Activated effector memory CD4-positive, alpha-beta T cell treated with anti-CD3 and anti-CD28 coated beads, Interleukin-2, amount 50 U/mL, for 16 hours (primary cell): ENCODE measurements at regions not wholly inside any gene's neighbourhood (a gene's known extent, or its start where the extent isn't known, plus 50 kb on each side); places are given as distances from the start of the nearest gene placed in this dataset.
"Not testable (repeated sequence)": the region's sequence is repeated elsewhere in the genome, so short reads cannot be mapped to it uniquely, and the experiment has no call there.

Experiments
- DNase-seq: peaks from one replicate; pipeline ENCODE4 v3.0.0-alpha.2; 2020

DNA sequence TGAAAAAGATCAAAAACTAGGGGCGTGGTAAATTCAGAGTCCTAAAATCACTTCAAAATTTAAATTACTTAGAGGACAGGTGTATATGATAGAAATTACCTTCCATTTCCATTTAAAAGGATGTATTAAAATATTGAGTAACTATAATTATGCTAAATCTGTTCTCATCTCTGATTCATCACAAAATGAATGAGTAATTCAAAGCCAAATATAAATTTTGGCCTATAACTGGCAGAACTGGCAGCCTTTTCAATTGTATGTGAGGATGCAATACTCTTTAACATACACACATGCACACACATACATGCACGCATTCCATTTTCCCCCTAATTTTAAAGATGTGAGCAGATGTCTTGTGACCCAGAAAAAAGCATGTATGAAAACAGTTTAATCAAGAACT is 194.6 kb downstream of the EPM2A start:
- no peak for DNase-seq

DNA sequence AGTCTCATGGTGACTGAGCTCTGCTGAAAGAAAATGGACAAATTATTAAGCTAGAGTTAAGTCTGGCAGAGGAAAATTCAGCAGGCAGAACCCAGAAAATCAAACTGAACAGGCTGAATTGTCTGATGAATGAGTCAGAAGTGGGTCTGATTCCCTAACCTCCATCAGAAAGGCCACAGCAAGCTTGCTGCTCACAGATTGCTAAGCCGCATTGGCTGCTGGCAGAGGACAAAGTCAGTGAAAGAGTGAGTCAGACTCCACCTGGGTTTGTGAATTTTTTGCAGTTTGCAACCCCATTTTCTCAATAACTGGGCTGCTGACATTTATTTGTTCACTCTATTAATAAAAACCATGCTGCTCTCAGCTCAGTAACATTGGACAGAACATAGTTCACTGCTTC is 191.3 kb downstream of the EPM2A start:
- no peak for DNase-seq

- DNase-seq = no peak
Observed at GRCh38 chr6:145544514-145544913, 190.8 kb downstream of the EPM2A start.

DNA sequence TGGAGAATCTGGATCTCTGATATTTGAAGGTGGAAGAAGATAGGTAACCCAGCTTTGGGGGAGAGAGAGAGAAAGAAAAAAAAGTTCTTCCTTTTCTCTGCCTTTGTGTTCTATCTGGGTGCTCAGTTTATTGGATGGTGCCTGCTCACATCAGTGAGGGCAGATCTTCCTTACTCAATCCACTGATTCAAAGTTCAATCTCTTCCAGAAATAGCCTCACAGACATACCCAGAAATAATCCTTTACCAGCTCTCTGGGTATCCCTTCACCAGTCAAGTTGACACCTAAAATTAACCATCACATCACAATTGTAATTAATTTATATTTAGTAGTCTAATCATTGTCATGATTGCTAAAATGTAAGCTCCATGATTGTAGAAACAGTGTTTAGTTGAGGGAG is 189.1 kb downstream of the EPM2A start:
- no peak for DNase-seq

DNA sequence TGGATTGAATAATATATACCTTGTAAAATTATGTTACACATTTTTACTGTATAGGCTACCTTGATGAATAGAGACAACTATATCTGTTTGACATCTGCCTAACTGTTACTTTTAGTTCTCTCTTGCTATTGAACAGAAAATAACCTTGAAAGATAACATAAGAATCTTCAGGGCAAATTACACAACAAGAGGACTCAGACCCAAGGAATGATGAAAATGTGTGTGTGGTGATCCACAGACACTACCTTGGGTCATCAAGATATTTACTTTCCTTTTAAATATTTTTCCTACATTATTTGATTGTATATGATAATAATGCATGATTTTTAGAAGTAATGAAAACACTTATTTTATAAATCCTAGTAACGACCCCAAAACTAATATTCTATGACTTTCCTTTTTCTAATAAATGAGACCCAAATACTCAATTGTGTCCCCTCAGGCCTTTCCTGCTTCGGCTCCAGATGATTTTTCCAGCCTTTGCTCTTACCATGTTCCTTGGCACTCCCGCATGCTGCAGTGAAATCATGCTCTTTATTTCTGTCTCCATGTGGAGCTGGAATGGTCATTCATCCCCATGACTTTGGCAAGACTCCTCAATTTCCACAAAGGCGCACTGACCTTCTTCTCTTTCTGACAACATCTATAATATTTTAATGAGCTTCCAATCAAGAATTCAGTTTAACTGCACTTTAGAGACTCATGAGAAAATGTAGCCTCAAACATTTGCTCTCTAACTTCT is 187.6 kb downstream of the EPM2A start:
- no peak for DNase-seq

DNA sequence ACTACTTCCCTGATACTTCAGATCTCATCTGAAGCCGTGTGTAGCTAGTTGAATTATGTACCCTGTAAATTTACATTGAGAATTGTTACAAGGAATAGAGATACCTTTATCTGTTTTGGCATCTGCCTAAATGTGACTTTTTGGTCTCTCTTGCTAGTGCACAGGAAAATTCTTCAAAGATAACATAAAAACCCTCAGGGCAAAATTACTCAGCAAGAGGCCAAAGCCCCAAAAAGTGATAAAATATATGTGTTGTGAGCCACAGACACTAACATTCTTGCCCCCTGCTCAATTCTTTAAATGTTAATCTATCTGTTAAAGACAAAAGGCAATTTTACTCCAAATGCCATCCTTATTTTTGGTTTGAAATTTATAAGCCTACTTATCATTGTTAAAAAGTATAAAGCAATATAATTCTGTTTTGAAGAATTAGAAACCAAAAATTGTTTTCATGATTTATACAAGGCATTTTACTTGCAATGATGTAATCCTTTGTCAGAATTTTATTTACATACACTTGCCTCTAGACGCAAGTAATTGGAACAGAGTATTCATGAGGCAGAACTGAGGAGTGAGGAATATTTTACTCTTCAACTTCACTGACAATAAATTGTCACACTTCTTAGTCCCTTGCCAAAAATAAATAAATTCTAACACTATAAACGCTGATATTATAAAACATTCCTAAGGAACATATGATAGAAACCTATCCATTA is 186.2 kb downstream of the EPM2A start:
- no peak for DNase-seq

DNA sequence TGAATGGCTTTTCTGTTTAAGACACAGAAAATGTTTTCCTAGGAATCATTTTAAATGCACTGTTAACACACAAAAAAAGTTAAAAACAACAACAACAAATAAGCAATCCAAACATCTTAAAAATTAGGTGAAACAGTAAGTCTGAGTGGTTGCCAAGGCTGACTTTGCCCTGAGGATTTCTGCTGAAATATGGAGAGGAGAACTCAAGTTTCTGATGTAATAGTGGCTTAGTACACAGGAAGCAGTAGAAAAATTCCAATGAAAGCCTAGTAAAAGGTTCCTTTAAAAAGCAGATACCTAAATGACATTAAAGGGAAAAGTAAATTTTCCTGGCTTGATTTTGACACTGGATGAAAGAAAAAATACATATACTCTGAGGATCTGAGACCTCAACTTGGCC is 184.2 kb downstream of the EPM2A start:
- no peak for DNase-seq

- DNase-seq = no peak
Observed at GRCh38 chr6:145555084-145555483, 180.2 kb downstream of the EPM2A start.

GRCh38 chr6:145557474-145557873 is 177.8 kb downstream of the EPM2A start:
- no peak for DNase-seq

DNA sequence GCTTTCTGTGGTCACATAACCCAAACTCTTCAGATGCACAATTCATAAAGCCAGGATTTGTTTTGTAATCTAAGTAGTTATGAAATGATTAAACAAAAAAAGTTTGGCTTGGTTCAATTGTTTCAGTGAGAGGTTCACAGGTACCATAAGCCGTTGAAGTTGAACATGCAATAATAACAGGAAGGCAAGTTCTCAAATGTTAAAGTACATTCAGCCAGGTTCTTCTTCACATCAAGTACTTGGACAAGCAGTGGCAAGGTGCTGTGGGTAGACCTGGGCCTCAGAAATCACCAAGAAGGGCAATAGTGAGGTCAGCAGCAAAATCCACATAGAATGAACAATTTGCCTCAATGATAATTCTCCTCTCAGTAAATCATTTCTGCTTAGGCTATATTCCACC is 175.5 kb downstream of the EPM2A start:
- no peak for DNase-seq

GRCh38 chr6:145561095-145562072 is 173.9 kb downstream of the EPM2A start:
- DNase-seq = no peak

GRCh38 chr6:145562771-145563615 is 172.3 kb downstream of the EPM2A start:
- no peak for DNase-seq

DNA sequence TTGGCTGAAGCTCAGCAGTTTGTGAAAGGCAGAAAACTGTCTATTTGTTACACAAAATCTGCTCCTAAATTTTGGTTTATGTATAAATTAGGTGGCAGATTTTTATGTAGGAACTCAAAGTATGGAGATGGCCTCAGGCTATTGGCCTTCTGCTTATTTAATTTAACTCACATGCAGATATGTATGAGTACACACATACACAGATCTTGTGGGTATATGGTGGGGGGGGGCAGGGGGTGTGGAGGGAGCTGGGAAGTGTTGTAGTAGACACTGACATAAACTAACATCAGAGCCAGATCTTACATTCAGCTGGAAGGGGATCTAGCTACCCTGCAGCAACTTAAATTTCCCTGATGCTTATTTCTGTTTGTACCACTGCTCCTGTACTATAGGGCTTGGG is 170.8 kb downstream of the EPM2A start:
- DNase-seq = no peak

DNA sequence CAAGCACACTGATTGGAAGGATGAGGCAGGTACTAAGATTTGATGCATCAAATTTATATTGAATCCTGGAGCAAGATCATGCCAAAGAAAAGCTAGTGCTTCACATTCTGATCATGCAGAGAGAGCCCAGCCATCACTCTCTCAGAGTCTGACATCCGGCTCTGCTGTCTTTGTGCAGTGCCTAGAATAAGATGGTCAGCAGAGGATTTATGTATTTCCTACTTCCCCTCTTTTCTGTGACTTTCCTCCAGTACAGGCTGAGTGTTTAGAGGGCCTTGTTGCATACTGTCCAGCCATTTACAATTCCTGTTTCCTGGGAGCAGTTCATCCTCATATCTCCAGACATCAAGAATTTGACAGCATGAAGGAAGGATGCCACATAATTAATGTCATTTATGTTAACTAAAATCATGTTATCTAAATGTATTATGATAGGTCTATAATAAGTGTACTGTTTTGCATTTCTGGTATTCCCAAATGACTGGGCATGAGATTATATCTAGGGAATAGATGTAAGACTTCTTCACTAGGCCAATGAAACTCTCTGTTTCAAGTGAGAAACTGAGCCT is 167.6 kb downstream of the EPM2A start:
- DNase-seq = no peak

- no peak for DNase-seq
Observed at GRCh38 chr6:145569140-145569539, 166.2 kb downstream of the EPM2A start.

DNA sequence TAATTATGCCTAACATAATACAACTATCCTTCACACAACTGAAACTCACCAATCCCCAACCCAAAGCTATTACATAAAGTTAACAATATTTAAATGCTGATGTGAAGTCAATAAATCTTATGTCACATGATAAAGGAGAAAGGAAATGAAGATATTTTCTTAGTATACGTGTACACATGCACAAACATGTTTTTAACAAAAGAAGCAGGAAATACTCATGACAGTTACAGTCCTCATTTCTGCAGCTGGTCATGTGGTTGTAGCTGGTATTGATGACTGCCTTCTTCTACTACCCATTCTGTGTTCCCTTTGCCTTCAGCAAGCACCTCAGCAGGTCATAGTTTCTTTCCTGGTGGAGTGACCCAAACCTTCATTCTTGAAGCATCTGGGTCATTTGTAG is 165.0 kb downstream of the EPM2A start:
- not testable (repeated sequence) for DNase-seq

- not testable (repeated sequence) for DNase-seq
Observed at GRCh38 chr6:145574269-145574668, 161.1 kb downstream of the EPM2A start.
